ENCODE measurements at regions not wholly inside any gene's neighbourhood (a gene's known extent, or its start where the extent isn't known, plus 50 kb on each side); places are given as distances from the start of the nearest gene placed in this dataset.

- H3K27ac ChIP-seq (ENCODE audit: low read depth in 1 of 2, low read length in 1 of 2), result no peak overlapping the region
- 52 to 73% methylated on average over 1 of the region's 1 CpG for WGBS, 2 donors
- no peaks in the 10 kb centered on the region for H3K36me3 ChIP-seq (ENCODE audit: control insufficient read depth in 4 of 4, insufficient read depth in 4 of 4, low read length in 4 of 4)
- no peaks in the 10 kb centered on the region for H3K4me1 ChIP-seq (ENCODE audit: control insufficient read depth in 5 of 5, insufficient read depth in 5 of 5, low read length in 5 of 5)
- H3K9ac ChIP-seq (ENCODE audit: insufficient read depth in 1 of 2, low read length in 2 of 2), result no peak overlapping the region
- H3K27me3 ChIP-seq (ENCODE audit: control insufficient read depth in 3 of 3, insufficient read depth in 3 of 3, low read length in 2 of 3), result no peaks in the 10 kb centered on the region
- no peak for DNase-seq
- TF ChIP-seq CTCF (IDR thresholded peaks at IDR 0.05; ENCODE audit: control extremely low read depth, extremely low read depth), result no peak
- ATAC-seq (ENCODE audit: insufficient read depth, low FRiP score), result no peak
- H3K4me3 ChIP-seq, result no peak overlapping the region
- H3K9me3 ChIP-seq (ENCODE audit: control insufficient read depth in 4 of 4, insufficient read depth in 3 of 4, low read length in 3 of 4), result no peaks in the 10 kb centered on the region
Measured at GRCh38 chr1:98008373-98008772, 87.5 kb upstream of the DPYD start.

- no peaks in the 10 kb centered on the region for H3K36me3 ChIP-seq (ENCODE audit: control insufficient read depth in 4 of 4, insufficient read depth in 4 of 4, low read length in 4 of 4)
Measured at GRCh38 chr1:98005326-98006010, 84.6 kb upstream of the DPYD start.

GRCh38 chr1:98003442-98003841, 82.6 kb upstream of the DPYD start:
- H3K9me3 ChIP-seq (ENCODE audit: control insufficient read depth in 4 of 4, insufficient read depth in 3 of 4, low read length in 3 of 4), result no peaks in the 10 kb centered on the region
- H3K27me3 ChIP-seq (ENCODE audit: control insufficient read depth in 3 of 3, insufficient read depth in 3 of 3, low read length in 2 of 3), result no peaks in the 10 kb centered on the region
- WGBS, 2 donors, result 40 to 57% methylated on average over 1 of the region's 1 CpG
- TF ChIP-seq CTCF (IDR thresholded peaks at IDR 0.05; ENCODE audit: control extremely low read depth, extremely low read depth), result no peak
- no peaks in the 10 kb centered on the region for H3K36me3 ChIP-seq (ENCODE audit: control insufficient read depth in 4 of 4, insufficient read depth in 4 of 4, low read length in 4 of 4)
- no peak overlapping the region for H3K9ac ChIP-seq (ENCODE audit: insufficient read depth in 1 of 2, low read length in 2 of 2)
- DNase-seq (peak in 1 of 3 donors; percentile 13), ATAC-seq (ENCODE audit: insufficient read depth, low FRiP score) (no peak)
- H3K4me1 ChIP-seq (ENCODE audit: control insufficient read depth in 5 of 5, insufficient read depth in 5 of 5, low read length in 5 of 5), result no peaks in the 10 kb centered on the region
- no peak overlapping the region for H3K4me3 ChIP-seq
- no peak overlapping the region for H3K27ac ChIP-seq (ENCODE audit: low read depth in 1 of 2, low read length in 1 of 2)

More at GRCh38 chr1:98005326-98006010, 84.6 kb upstream of the DPYD start:
- DNase-seq, result no peak
- no peaks in the 10 kb centered on the region for H3K9me3 ChIP-seq (ENCODE audit: control insufficient read depth in 4 of 4, insufficient read depth in 3 of 4, low read length in 3 of 4)
- no peaks in the 10 kb centered on the region for H3K27me3 ChIP-seq (ENCODE audit: control insufficient read depth in 3 of 3, insufficient read depth in 3 of 3, low read length in 2 of 3)
- no peak overlapping the region for H3K27ac ChIP-seq (ENCODE audit: low read depth in 1 of 2, low read length in 1 of 2)
- no peaks in the 10 kb centered on the region for H3K4me1 ChIP-seq (ENCODE audit: control insufficient read depth in 5 of 5, insufficient read depth in 5 of 5, low read length in 5 of 5)
- no peak for TF ChIP-seq CTCF (IDR thresholded peaks at IDR 0.05; ENCODE audit: control extremely low read depth, extremely low read depth)
- ATAC-seq (ENCODE audit: insufficient read depth, low FRiP score), result no peak
- H3K4me3 ChIP-seq, result no peak overlapping the region
- no peak overlapping the region for H3K9ac ChIP-seq (ENCODE audit: insufficient read depth in 1 of 2, low read length in 2 of 2)

- no peaks in the 10 kb centered on the region for H3K36me3 ChIP-seq (ENCODE audit: control insufficient read depth in 4 of 4, insufficient read depth in 4 of 4, low read length in 4 of 4)
- no peak overlapping the region for H3K9ac ChIP-seq (ENCODE audit: insufficient read depth in 1 of 2, low read length in 2 of 2)
- H3K4me3 ChIP-seq, result no peak overlapping the region
- ATAC-seq (ENCODE audit: insufficient read depth, low FRiP score) (no peak), DNase-seq (no peak)
- H3K27ac ChIP-seq (ENCODE audit: low read depth in 1 of 2, low read length in 1 of 2), result no peak overlapping the region
- TF ChIP-seq CTCF (IDR thresholded peaks at IDR 0.05; ENCODE audit: control extremely low read depth, extremely low read depth), result no peak
- H3K9me3 ChIP-seq (ENCODE audit: control insufficient read depth in 4 of 4, insufficient read depth in 3 of 4, low read length in 3 of 4), result no peaks in the 10 kb centered on the region
- H3K4me1 ChIP-seq (ENCODE audit: control insufficient read depth in 5 of 5, insufficient read depth in 5 of 5, low read length in 5 of 5), result no peaks in the 10 kb centered on the region
- H3K27me3 ChIP-seq (ENCODE audit: control insufficient read depth in 3 of 3, insufficient read depth in 3 of 3, low read length in 2 of 3), result no peaks in the 10 kb centered on the region
- 82 to 84% methylated on average over 2 of the region's 2 CpGs for WGBS, 2 donors
Measured at GRCh38 chr1:98002288-98002687, 81.5 kb upstream of the DPYD start.
